DMS79 treated with DMSO at 0.1 percent for 48 hours (cell line): ENCODE measurements at regions not wholly inside any gene's neighbourhood (a gene's known extent, or its start where the extent isn't known, plus 50 kb on each side); places are given as distances from the start of the nearest gene placed in this dataset.

Experiments
- DNase-seq: peaks from one replicate; lab custom pipeline; 2025; lab: John Stamatoyannopoulos, UW

DNA sequence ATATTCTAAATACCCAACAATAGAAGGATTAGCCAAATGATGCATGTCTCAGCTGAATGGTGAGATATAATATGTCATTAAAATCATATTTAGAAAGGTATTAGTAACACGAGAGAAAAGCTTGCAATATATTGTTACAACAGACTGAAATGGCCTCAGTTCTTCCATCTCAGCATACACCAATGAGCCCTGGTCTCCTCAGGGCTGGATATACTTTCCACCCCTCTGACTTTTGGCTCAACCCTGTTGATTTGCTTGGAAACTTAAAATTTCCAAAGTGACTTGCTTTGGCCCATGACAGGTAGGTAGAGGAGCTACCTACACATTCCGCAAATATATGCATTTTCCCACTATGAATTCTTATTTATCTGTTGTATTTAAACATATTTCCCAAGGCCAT, 908.1 kb upstream of the TMEM132C start:
- no peak for DNase-seq

- DNase-seq = no peak
Observed at GRCh38 chr12:127360580-127360979, 906.4 kb upstream of the TMEM132C start.

DNA sequence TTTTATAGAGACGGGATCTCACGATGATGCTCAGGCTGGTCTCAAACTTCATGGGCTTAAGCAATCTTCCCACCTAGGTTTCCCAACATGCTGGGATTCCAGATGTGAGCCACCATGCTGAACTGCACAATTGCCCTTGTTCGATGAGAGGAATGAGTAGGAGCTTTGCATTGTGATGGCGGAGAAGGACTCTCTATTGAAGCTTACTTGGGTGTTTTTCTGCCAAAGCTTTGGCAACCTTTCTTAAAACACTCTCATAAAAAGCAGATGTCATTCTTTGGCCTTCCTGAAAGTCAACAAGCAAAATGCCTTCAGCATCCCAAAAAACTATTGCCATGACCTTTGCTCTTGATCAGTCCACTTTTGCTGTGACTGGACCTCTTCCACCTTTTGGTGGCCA, 904.8 kb upstream of the TMEM132C start:
- no peak for DNase-seq

- DNase-seq = no peak
Observed at GRCh38 chr12:127363392-127363791, 903.6 kb upstream of the TMEM132C start.

DNA sequence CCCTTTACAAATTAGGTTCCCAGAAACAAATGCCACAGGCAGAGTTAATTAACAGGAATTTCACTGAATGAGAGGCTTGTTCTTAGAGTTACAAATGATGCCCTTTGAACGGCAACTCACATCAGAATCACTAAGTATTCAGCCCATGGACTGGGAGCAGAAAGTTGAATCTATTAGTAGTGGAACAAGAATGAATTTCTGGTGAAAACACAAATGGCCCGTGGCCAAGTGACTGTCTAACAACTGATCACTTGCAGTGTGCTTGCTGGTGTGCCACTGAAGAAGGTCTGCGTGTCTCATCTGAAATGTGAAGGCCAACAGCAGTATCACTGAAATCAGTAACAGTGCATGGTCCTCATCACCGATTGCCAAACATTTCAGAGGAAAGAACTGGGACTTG, 893.4 kb upstream of the TMEM132C start:
- DNase-seq = no peak

- no peak for DNase-seq
Observed at GRCh38 chr12:127374447-127374846, 892.5 kb upstream of the TMEM132C start.

GRCh38 chr12:127381043-127381668, 885.8 kb upstream of the TMEM132C start:
- DNase-seq = peak; percentile 28

- DNase-seq = peak; percentile 11
Observed at GRCh38 chr12:127381681-127382080, 885.3 kb upstream of the TMEM132C start.

GRCh38 chr12:127383281-127383680, 883.7 kb upstream of the TMEM132C start:
- DNase-seq = no peak

- DNase-seq = no peak
Observed at GRCh38 chr12:127386723-127387122, 880.2 kb upstream of the TMEM132C start.

DNA sequence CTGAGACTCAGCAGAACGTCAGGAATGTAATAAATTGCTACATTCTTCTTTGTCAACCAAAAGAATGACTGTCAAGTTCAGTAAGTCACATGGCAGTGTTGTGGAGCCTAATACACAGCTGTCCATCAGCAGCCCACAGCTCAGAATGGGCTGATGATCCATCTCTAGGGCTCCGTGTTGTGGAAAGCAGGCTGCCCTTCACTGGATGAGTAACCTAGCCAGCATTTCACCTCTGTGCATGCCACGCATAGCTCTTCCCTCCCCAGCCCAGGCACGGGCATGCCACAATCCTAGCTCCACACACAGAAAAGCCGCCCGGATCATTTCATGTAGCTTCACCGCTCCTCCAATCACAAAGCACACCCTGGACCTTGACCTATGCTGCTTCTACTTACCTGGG, 878.0 kb upstream of the TMEM132C start:
- DNase-seq = no peak

DNA sequence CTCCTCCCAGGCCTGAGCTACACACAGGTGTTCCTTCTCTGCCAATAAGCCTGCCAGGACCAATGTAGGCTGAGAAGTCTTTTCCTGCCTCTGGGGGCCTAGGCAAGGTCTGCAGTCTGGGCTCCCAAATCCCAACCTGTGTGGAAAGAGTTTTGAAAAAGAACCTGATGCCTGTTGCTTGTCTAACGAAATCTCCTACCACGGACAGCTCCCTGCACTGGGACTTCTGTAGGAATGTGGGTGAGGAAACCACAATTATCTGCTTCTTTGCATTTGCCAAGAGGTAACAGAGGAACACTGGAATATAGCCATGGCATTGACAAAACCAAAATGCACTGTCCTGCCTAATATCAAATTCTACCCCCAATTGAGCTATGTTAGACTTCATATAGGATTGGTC, 877.0 kb upstream of the TMEM132C start:
- DNase-seq = no peak

DNA sequence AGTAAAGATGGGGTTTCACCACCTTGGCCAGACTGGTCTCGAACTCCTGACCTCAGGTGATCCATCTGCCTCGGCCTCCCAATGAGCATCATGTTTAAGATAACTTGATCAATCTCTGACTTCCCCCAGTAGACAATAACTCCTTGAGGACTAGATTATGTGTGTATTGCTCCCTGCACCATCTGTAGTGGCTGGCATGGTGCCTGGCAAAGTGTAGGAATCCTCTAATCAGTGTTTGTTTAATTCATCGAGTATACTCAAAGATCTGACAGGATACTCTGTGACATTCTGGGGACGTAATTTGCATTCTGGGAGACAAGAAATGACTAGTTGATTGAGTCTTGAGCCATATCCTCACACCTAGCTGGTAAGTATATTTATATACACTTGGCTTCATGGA, 873.5 kb upstream of the TMEM132C start:
- no peak for DNase-seq

DNA sequence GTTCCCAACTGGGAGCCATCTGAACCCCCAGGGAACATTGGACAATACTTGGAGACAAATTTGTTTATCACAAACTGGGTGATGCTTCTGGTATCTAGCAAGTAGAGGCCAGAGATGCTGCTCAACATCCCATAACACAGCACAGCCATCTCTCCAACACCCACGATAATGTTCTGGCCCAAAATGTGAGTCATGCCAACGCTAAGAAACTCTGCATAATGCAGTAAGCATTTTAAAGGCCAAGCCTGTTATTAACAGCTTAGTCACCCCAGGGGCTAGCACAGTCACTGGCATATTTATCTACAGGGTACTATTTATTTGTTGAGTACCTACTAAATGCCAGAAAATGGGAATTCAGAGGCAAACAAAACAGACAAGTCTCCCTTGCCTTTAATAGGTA, 873.1 kb upstream of the TMEM132C start:
- no peak for DNase-seq

- no peak for DNase-seq
Observed at GRCh38 chr12:127396734-127397133, 870.2 kb upstream of the TMEM132C start.

DNA sequence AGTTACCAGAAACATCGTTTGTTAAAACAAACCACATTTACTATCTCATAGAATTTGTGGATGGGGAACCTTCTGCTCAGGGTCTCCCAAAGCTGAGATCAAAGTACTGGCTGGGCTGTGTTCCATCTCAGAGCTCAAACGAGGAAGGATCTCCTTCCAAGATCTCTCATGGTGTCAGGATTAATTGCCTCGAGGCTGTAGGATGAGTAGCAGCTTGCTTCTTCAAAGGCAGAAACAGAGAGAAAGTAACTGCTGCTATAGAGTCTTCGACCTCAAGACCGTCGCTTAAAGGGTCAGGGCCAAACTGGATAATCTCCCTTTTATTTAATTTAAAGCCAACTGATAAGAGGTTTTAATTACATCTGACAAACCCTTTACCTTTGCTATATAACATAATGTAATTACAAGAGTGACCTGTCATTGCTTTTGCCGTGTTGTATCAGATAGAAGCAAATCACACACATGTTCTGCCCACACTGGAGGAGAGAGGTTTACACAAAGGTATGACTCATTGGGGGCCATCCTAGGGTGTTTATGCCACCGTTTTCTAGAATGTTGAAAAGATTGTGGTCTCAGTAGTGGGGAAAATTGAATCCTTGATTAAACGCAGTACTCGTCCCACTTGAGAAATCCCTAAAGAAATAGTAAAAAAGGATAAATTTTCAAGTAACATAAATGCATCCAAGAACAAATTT, 868.8 kb upstream of the TMEM132C start:
- no peak for DNase-seq

DNA sequence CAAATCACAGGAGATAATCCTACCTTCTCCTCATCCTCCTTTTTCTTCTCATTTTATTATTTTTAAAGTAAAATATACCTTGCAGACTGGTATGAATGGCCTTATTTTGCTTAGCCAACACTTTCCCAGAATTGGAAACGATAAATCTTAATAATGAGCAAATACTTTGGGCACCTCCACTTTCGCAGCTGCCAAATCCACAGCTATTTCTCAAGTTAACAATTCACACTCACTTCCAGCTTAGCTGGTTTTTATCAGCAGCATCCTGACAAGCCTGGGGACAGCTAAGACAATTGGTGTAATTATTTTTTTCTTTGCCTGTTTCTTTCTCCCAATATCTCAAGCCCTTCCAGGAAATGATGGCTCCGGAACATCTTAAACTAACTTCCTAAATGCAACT, 867.5 kb upstream of the TMEM132C start:
- no peak for DNase-seq

- DNase-seq = no peak
Observed at GRCh38 chr12:127400221-127400620, 866.7 kb upstream of the TMEM132C start.

DNA sequence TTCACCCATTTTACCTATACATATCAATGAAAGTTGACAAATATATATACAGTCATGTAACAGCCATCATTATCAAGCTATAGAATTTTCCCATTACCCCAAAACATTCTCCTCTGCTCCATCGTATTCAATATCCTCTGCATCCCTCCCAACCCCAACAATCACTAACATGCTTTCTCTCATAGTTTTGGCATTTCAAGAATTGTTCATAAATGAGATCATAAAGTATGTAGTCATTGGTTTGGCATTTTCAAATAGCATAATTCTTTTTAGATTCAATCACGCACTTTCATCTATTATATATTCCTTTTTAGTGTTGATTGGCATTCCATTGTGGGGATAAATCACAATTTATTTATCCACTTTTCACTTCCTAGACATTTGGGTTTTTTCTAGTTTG, 866.0 kb upstream of the TMEM132C start:
- no peak for DNase-seq

DNA sequence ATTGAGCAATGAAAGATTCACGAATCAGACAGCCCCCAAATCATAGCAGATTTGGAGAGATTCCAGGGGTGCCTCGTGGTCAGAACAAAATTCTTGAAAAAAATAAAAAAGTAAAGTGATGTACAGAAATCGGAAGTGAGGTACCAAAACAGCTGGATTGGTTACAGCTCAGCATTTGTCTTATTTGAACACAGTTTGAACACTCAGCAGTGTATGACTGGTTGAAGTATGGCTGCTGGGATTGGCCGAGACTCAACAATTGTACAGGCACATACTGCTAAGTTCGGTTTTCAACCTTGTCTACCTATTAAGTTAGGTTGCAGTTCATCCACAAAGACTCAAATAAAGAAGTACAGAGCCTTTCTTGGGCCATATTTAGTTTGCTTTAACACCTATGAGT, 865.4 kb upstream of the TMEM132C start:
- no peak for DNase-seq

- no peak for DNase-seq
Observed at GRCh38 chr12:127411166-127411915, 855.6 kb upstream of the TMEM132C start.

DNA sequence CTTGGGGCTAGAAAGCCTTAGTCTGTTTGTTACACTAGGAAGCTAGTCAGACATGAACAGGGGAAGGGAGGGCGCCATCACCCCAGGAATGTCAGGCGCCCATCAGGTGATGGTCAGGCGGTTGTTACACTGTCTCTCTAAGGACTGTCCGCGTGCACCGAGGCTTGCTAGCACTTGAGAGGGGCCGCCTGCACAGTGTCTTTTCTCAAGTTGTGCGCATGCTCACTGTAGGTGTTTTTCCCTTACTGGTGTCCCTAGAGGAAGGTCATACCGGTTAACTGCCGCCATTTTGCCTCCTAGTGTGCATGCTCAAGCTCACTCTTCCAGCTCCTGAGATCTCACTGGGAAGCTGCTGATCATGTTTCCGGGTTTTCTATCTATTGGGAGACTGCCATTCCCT, 855.0 kb upstream of the TMEM132C start:
- DNase-seq = no peak

GRCh38 chr12:127412866-127413265, 854.1 kb upstream of the TMEM132C start:
- DNase-seq = no peak
